ENCODE measurements at regions not wholly inside any gene's neighbourhood (a gene's known extent, or its start where the extent isn't known, plus 50 kb on each side); places are given as distances from the start of the nearest gene placed in this dataset. TPM values are rescaled to one million over a fixed set of nuclear protein-coding genes. Genes with fewer than 3 reads are reported as not detected.

DNA sequence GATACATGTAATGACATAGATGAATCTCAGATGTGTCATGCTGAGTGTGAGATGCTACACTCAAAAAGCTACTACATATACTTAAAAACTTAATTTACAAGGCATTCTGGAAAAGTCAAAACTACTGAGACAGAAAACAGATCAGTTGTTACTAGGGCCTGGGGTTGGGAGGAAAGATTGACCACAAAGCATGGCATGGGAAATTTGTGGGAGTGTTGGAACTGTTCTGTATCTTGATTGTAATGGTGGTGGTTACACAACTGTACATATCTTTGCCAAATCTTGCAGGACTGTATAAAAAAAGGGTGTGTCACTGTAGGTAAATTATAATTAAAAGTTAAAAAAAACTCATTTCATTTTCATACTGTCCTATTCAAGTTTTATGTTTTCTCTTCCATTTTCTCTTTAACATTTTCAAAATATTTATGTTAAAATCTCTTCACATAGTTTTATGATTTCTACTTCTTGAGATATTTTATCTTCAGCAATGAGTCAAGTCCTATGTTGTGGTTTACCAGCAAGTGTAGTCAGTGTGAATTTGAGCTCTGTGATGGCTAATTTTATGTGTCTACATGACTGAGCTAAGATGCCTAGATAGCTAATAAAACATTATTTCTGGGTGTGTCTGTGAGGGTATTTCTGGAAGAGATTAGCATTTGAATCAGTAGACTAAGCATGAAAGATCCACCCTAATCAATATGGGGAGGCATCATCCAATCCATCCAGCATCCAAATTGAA, 58.6 kb upstream of the VRK2 start:
- H3K4me1 ChIP-seq: no peaks in the 10 kb centered on the region
- TF ChIP-seq, protein P1, sequence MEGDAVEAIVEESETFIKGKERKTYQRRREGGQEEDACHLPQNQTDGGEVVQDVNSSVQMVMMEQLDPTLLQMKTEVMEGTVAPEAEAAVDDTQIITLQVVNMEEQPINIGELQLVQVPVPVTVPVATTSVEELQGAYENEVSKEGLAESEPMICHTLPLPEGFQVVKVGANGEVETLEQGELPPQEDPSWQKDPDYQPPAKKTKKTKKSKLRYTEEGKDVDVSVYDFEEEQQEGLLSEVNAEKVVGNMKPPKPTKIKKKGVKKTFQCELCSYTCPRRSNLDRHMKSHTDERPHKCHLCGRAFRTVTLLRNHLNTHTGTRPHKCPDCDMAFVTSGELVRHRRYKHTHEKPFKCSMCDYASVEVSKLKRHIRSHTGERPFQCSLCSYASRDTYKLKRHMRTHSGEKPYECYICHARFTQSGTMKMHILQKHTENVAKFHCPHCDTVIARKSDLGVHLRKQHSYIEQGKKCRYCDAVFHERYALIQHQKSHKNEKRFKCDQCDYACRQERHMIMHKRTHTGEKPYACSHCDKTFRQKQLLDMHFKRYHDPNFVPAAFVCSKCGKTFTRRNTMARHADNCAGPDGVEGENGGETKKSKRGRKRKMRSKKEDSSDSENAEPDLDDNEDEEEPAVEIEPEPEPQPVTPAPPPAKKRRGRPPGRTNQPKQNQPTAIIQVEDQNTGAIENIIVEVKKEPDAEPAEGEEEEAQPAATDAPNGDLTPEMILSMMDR (IDR thresholded peaks at IDR 0.05): no peak
- no peak for TF ChIP-seq EP300 (IDR thresholded peaks at IDR 0.05)
- no peak for TF ChIP-seq POLR2A (IDR thresholded peaks at IDR 0.05)
- DNase-seq (ENCODE audit: low spot score in 2 of 2): no peak

DNA sequence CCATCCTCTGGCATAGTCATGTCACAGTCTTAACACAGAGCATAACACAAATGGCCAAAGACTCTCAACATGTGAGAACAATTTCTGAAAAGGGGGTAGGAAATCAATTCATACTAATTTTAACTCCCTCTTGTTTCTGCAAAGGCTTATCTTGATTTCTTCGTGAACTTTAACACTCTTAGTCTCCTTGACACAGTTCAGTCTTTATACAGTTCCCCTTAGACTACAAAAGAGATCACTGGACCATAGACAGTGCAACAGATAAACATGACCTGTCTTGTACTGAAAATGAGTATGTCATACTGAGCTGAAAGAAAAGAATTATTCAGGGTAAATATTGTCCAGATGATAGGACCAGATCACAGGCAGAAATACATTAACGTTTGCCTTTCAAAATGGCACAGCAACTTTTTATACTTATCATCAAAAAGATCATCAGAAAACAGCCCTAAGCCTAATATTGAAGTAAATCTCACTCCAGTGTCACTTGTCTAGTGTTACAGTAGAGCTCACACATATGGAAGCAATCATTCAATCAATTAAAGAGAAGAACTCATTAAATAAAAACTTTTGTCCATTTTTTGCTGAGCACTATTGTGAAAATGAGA, 56.4 kb upstream of the VRK2 start:
- DNase-seq (ENCODE audit: low spot score in 2 of 2): no peak
- no peaks in the 10 kb centered on the region for H3K4me1 ChIP-seq
- no peaks in the 10 kb centered on the region for H3K9me3 ChIP-seq
- no peaks in the 10 kb centered on the region for H3K27me3 ChIP-seq
- no peak overlapping the region for H3K4me3 ChIP-seq
- H3K27ac ChIP-seq: no peak overlapping the region
- WGBS, 2 donors: 26 to 27% methylated on average over 2 of the region's 2 CpGs
- TF ChIP-seq EP300 (IDR thresholded peaks at IDR 0.05) (no peak), POLR2A (IDR thresholded peaks at IDR 0.05) (no peak)
- TF ChIP-seq, protein P1 (IDR thresholded peaks at IDR 0.05): no peak
- no peaks in the 10 kb centered on the region for H3K36me3 ChIP-seq

More for the DNA sequence above, 58.6 kb upstream of the VRK2 start:
- Histone ChIP-seq H3K36me3 (no peaks in the 10 kb centered on the region), H3K27me3 (no peaks in the 10 kb centered on the region), H3K9me3 (no peaks in the 10 kb centered on the region), H3K27ac (no peak overlapping the region), H3K4me3 (no peak overlapping the region)

Small RNAs in the stretch of these regions (small RNA-seq; reads per million reads assigned to genes)
- gene PPIAP63 (not detected), gene RF00592 (not detected)

All from tibial nerve (tissue), 4 donors.